ENCODE measurements at regions not wholly inside any gene's neighbourhood (a gene's known extent, or its start where the extent isn't known, plus 50 kb on each side); places are given as distances from the start of the nearest gene placed in this dataset.

DNA sequence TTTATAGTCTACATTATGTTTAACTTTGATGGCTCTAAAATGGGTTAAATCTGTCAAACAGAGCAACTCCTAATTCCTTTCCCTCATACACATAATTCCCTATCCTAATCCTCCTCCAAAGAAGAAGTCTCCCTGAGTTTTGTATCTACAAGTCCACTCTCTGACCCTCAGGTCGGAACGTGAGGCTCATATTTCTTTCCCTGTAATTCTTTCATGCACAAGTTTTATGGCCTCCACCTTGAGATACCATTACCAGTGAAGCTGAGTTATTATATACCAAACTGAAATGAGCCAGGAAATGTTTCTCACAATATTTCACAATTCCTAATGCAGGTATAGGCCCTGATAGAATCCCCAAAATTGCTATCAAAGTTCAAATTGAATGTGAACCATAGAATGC is 106.4 kb downstream of the CASP12 start:
- Histone ChIP-seq H3K4me1 (no peaks in the 10 kb centered on the region), H3K4me3 (no peak overlapping the region), H3K36me3 (no peaks in the 10 kb centered on the region), H3K27me3 (no peaks in the 10 kb centered on the region), H3K9me3 (peaks cover 0 to 7% (median 0%) of the 10 kb centered on the region in 12 donors), H3K27ac (no peak overlapping the region)
- intact Hi-C loops (cut with DNase I), result no loop called here
- 82 to 91% (median 89%) methylated on average over 2 of the region's 2 CpGs for WGBS, 4 donors
- no peak for ATAC-seq
- DNase-seq, result no peak
- no peak for TF ChIP-seq POLR2A (IDR thresholded peaks at IDR 0.05)
- TF ChIP-seq, protein P1, sequence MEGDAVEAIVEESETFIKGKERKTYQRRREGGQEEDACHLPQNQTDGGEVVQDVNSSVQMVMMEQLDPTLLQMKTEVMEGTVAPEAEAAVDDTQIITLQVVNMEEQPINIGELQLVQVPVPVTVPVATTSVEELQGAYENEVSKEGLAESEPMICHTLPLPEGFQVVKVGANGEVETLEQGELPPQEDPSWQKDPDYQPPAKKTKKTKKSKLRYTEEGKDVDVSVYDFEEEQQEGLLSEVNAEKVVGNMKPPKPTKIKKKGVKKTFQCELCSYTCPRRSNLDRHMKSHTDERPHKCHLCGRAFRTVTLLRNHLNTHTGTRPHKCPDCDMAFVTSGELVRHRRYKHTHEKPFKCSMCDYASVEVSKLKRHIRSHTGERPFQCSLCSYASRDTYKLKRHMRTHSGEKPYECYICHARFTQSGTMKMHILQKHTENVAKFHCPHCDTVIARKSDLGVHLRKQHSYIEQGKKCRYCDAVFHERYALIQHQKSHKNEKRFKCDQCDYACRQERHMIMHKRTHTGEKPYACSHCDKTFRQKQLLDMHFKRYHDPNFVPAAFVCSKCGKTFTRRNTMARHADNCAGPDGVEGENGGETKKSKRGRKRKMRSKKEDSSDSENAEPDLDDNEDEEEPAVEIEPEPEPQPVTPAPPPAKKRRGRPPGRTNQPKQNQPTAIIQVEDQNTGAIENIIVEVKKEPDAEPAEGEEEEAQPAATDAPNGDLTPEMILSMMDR (IDR thresholded peaks at IDR 0.05), result no peak

DNA sequence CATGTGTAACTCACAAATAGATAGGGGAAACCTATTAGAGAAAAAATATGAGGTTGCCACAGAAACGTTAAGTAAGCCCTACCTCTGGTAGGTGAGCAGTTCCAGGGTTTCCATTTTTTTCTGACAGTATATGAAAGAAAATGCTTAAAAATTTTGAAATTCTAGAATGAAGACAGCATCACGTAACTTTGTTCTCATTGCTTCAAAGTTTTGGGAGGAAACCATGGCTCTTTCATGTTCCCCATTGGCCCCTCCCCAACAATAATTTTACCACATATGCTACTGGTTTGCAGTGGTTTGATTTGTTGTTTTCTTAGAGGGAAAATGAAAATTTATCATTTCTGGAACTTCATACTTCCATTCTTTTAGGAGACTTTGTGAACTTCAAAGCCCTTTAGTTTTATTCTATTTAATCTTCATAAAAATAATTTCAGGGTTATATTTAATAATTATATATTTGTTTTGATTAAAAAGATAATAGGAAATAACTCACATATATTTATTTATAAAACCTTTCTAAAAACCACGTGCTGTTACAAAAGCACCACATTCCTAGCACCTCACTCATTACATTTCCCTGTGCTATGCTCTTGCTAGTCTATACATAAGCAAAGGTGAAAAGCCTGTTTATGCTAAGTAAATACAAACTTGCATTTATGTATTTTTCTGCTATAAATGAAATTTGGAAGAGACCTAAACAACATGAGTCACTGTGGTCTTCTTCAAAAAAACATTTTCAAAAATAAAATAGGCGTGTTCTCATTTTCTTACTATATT is 113.4 kb downstream of the CASP12 start:
- Histone ChIP-seq H3K27ac (no peak overlapping the region), H3K9me3 (no peaks in the 10 kb centered on the region), H3K4me3 (no peak overlapping the region), H3K4me1 (peaks cover 0 to 7% (median 0%) of the 10 kb centered on the region in 12 donors), H3K27me3 (no peaks in the 10 kb centered on the region), H3K36me3 (no peaks in the 10 kb centered on the region)
- TF ChIP-seq, protein P1 (IDR thresholded peaks at IDR 0.05), result no peak
- no peak for TF ChIP-seq POLR2A (IDR thresholded peaks at IDR 0.05)
- DNase-seq (no peak), ATAC-seq (no peak)
- intact Hi-C loops (cut with DNase I), result no loop called here
- 80 to 88% (median 84%) methylated on average over 4 of the region's 4 CpGs for WGBS, 4 donors

GRCh38 chr11:104783241-104783640 is 115.0 kb downstream of the CASP12 start:
- no peak overlapping the region for H3K4me3 ChIP-seq
- H3K36me3 ChIP-seq, result no peaks in the 10 kb centered on the region
- peaks cover 0 to 7% (median 0%) of the 10 kb centered on the region in 12 donors for H3K4me1 ChIP-seq
- DNase-seq (no peak), ATAC-seq (no peak)
- WGBS, 4 donors, result 83 to 93% (median 89%) methylated on average over 2 of the region's 2 CpGs
- TF ChIP-seq, protein P1 (IDR thresholded peaks at IDR 0.05), result no peak
- TF ChIP-seq POLR2A (IDR thresholded peaks at IDR 0.05), result no peak
- H3K9me3 ChIP-seq, result no peaks in the 10 kb centered on the region
- intact Hi-C loops (cut with DNase I), result no loop called here
- H3K27ac ChIP-seq, result no peak overlapping the region
- no peaks in the 10 kb centered on the region for H3K27me3 ChIP-seq

- Histone ChIP-seq H3K4me1 (peaks cover 0 to 7% (median 0%) of the 10 kb centered on the region in 12 donors), H3K36me3 (no peaks in the 10 kb centered on the region), H3K9me3 (no peaks in the 10 kb centered on the region), H3K27me3 (no peaks in the 10 kb centered on the region), H3K4me3 (no peak overlapping the region), H3K27ac (no peak overlapping the region)
- TF ChIP-seq POLR2A (IDR thresholded peaks at IDR 0.05), result no peak
- TF ChIP-seq, protein P1 (IDR thresholded peaks at IDR 0.05), result no peak
- ATAC-seq, result no peak
- WGBS, 4 donors, result 82 to 100% (median 89%) methylated on average over 1 of the region's 1 CpG
- no peak for DNase-seq
- intact Hi-C loops (cut with DNase I), result no loop called here
Measured at GRCh38 chr11:104782377-104782754, 115.9 kb downstream of the CASP12 start.
